H1 (cell line): ENCODE measurements at regions not wholly inside any gene's neighbourhood (a gene's known extent, or its start where the extent isn't known, plus 50 kb on each side); places are given as distances from the start of the nearest gene placed in this dataset.

ENCODE experiments used
- ATF2 ChIP-seq: IDR thresholded peaks from 2 replicates; pipeline ENCODE4 v1.6.1; 2012; ENCODE audit warnings: low read length, inconsistent platforms
- HDAC6 ChIP-seq: IDR thresholded peaks from one replicate; pipeline ENCODE4 v1.7.1; 2012; ENCODE audit warnings: low read depth, mild to moderate bottlenecking, inconsistent platforms, low read length, moderate library complexity
- PHF8 ChIP-seq: fragments of 200-600 bp; sonication (generic); conservative IDR thresholded peaks from 2 replicates; pipeline ENCODE4 v1.7.1; 2012; ENCODE audit warnings: low read depth, mild to moderate bottlenecking, inconsistent platforms, low read length, moderate library complexity
- TBP ChIP-seq: IDR thresholded peaks from 2 replicates; pipeline ENCODE4 v1.6.1; 2011; ENCODE audit warnings: low read depth, low read length, improper control_type of control experiment

DNA sequence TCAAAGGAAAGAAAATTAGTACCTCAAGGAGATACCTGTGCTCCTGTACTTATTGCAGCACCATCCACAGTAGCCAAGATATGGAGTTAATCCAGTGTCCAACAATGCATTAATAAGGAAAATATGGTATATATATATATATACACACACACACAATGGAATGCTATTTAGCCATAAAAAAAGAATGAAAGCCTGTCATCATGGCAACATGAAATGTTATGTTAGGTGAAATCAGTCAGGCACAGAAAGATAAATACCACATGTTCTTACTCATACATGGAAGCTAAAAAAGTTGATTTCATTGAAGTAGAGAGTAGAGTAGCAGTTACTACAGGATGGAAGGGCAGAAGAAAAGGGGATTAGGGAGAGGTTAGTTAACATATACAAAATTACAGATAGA, 601.5 kb downstream of the ANXA1 start (continued):
- TF ChIP-seq PHF8, result no peak
- no peak for TF ChIP-seq HDAC6
- TF ChIP-seq ATF2, result no peak
- TF ChIP-seq TBP, result no peak
